Stimulated activated CD8-positive, alpha-beta memory T cell treated with anti-CD3 and anti-CD28 coated beads, Interleukin-4, amount 100 ng/mL, for 48 hours (primary cell): ENCODE measurements at regions not wholly inside any gene's neighbourhood (a gene's known extent, or its start where the extent isn't known, plus 50 kb on each side); places are given as distances from the start of the nearest gene placed in this dataset.
A peak's percentile ranks its signal among the peaks of the same experiment; 100 is the strongest.

Source experiments
- DNase-seq: peaks from one replicate; pipeline ENCODE4 v3.0.0-alpha.2; 2020

- no peak for DNase-seq
These were observed 87.8 kb downstream of the PMP22 start for GRCh38 chr17:15177343-15177742.

GRCh38 chr17:15175356-15175755 is 89.8 kb downstream of the PMP22 start:
- DNase-seq: no peak

DNA sequence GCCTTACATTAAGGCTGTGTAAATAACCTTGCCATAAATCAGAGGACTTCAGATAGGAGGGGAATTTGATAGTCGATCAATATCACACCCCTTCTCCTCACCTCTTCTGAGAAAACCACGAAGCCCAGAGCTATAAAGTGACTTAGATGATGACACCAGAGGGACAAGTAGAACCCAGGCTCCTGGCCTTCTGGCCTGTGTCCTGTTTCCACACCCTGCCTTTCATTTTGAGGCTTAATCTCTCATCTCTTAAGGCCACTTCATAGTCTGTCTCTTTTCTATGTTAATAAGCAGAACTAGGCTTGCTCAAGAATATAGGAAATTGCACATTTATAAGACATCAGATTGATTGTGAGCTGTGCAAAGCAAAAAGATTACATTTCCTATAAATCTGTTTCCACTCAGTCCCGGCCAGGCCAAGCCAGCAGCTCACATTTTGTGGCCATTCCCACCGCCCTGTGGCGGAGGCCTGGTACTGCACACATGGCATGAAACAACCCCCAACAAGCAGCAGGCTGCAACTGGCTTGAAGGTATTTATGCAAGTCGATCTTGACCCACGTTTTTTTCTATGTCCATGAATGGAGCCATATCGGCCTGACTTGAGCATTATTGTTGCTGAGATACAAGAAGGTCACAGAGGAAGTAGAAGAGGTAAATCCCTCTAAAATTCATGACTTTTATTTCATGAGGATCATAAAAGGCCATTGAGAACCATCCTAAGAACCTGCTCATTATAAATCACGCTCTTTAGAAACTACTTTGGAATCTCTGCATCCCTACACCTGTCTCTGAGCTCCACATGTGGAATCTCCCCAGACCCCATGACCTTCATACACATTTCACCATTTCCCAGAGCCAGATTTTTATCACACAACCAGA is 93.7 kb downstream of the PMP22 start:
- DNase-seq: peak; percentile 56

DNA sequence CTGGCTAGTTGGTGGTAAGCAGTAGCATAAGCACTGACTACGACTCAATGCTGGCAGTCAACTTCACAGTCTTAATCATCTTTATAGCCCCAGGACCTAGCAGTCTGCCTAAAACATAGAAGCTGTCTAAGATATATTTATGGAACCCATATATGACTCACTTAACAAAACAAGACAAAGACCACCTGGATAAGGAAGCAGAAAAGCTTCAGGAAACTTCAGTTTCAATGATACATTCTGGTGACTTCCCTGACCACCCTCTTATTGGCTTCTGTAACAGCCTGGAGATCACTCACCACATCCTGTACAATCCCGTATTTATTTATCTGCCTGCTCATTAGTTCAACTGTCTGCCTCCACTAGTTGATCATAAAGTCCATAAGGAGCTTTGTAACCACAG is 95.5 kb downstream of the PMP22 start:
- DNase-seq: no peak

DNA sequence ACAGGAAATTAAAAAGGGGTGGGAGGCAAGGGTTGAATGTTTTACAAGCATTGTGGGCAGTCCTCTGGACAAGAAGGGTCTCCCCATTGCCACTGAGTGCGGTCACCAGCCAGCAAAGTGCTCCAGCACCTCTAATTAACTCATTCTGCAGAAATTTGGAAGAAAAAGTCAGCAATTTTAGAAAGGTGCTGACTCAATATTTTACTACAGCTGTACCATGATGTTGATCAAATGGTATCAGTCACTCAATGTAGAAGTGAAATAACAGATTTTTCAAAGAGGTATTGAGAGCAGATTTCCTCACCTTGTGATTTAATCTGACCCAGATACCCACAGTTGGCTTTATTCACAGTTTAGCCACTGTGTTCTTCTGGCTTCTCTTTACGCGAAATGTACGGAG is 96.7 kb downstream of the PMP22 start:
- DNase-seq: no peak

- no peak for DNase-seq
These were observed 103.7 kb downstream of the PMP22 start for GRCh38 chr17:15161395-15161794.

DNA sequence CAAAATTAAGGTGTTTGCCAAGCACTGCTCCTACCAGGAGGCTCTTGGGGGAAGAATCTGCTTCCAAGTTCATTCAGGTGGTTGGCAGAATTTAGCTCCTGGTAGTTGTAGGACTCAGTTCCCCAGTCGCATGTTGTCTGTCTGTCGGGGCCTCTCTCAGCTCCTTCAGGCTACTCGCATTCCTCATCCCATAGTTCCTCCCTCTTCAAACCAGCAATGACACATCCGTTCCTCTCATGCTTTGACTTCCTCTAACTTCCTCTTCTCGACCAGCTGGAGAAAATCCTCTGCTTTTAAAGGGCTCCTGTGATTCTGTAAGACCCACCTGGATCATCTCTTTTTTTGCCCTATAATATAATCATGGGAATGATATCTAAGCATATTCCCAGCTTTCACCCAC is 108.1 kb downstream of the PMP22 start:
- DNase-seq: no peak

- DNase-seq: no peak
These were observed 110.5 kb downstream of the PMP22 start for GRCh38 chr17:15154618-15155017.

DNA sequence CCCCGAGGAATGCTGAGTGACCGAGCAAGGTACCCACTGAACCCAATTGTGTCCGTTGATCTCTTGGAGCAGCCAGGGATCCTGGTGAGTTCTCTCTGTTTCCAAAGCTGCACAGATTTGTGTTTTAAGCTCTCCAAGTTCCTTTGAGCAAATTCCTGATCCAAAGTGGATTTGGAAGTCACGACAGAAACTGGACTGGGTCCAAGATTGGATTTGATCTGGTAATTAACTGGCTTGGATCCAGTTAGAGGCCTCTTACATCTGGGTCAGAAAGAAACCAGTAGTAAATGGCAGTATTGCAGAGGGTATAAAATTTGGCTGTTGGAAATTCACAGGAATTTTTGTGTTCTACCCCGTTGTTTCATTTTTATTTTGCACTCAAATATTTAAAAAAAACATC is 119.5 kb downstream of the PMP22 start:
- DNase-seq: no peak

- no peak for DNase-seq
These were observed 121.6 kb downstream of the PMP22 start for GRCh38 chr17:15143524-15143923.

- no peak for DNase-seq
These were observed 130.8 kb downstream of the PMP22 start for GRCh38 chr17:15134363-15134762.

DNA sequence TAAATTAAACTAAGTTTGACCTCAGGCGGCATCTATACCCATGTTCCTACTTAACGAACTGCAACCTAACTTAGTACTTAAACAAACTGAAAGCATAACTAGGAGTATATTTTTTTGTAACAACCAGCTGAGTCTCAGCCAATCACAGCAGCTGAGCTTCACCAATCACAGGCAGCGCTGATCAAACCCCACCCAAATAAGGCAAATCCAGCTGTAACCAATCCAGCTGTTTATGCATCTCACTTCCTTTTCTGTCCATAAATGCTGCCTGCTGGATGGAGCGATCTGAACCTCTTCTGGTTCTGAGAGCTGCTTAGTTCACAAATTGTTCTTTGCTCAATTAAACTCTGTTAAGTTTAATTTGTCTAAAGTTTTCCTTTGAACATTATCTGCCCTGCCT is 131.3 kb downstream of the PMP22 start:
- DNase-seq: no peak

GRCh38 chr17:15133143-15133542 is 132.0 kb downstream of the PMP22 start:
- DNase-seq: no peak

DNA sequence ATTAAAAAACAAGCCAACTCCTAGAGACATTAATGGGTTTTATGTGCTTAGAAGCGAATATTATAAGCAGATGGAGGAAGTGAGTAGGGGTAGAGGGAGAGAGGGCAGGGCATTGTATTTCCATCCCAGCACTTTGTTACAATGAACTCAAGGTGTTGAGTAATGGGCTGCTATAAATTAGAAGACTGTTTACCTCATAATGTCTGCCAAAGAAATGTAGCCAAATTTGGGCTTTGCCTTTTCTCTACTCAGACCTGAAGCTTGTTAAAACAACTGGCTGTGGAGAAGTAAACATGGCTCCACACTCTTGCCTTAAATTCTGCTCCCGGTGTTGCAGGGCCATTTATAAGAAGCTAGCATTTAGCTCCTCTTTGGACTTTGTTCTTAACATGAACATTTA is 134.7 kb downstream of the PMP22 start:
- DNase-seq: no peak

DNA sequence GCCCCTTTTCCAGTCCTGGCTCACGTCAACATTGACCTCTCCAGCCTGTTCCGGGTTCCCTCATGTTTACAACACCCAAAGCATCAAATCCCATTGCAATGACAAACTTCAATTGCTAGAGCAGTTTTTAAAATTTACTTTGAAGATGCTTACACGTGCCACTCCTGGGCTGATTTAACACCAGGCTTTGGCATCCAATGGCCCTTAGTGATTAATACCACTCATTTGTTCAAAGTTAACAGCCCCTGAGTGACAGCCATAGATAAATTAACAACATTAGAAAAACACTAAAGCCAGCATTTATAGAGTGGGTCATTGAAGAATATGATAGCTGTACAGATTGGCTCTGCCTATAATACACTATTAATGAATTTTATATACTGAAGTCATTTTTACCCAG is 135.1 kb downstream of the PMP22 start:
- DNase-seq: no peak

DNA sequence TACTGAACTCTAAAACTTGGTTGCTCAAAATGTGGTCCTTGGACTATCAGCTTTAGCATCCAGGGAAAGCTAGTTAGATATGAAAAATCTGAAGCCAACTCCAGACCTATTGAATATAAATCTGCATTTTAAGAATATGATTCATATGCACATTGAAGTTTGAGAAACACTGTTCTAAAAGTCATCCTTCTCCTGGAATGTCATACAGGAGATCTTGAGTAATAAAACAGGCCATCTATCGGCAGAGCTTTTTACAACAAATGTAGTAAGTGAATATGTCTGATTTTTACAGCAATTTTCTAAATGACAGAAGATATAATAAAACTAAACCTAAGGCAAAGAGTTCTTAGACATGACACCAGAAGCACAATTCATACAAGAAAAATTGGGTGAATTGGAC is 140.4 kb downstream of the PMP22 start:
- no peak for DNase-seq

DNA sequence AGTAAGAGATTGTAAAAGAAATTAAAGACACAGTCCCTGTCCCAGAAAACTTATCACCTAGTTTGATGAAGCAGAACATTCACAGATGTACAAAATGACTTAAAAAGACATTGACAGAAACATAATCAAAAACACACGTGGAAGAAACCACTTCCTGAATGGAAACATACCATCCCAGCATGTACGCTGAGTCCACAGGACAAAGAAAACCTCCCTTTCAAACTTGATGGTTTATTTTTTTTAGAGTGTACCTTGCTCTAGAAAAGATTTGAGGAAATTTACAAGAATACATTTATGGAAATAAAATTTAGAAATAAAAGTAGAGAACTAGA is 140.9 kb downstream of the PMP22 start:
- no peak for DNase-seq

GRCh38 chr17:15123593-15124263 is 141.4 kb downstream of the PMP22 start:
- no peak for DNase-seq

- no peak for DNase-seq
These were observed 142.3 kb downstream of the PMP22 start for GRCh38 chr17:15122857-15123256.

- DNase-seq: no peak
These were observed 143.7 kb downstream of the PMP22 start for GRCh38 chr17:15121426-15121825.

DNA sequence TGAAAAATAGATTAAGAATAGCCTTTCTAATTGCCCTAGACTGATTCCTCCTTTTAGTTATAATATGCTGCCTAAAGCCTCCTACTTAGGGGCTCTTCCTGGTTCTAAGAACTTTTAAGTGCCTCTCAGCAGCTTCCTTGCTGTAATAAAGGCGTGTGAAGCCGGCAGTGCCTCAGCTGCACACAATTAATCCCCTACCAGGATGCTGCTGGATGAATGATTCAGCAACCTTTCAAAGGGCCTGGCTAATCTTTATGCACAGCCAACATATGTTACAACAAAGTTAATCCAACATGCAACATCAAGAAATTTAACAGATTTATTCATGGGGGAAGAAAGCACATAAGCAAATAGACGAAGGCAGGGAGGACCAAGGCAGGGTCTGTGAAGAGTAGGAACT is 145.2 kb downstream of the PMP22 start:
- no peak for DNase-seq

DNA sequence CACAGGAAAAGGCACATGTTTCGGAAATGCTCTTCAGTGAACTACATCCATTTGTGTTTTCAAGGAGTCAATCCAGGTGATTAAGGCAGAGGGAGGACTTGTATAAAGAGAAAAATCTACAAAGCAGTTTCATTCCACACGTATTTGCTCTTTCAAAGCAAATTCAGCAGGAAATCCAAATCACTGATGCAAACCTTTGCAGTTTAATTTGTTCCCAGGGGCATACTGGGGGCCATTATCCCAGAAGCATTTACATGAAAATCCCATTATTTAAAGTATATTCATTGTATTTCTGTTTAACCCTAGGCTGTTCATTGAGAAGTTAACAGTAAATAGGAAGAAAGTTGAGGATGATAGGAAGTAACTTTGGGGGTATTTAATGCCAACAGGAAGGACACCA is 147.9 kb downstream of the PMP22 start:
- DNase-seq: no peak

DNA sequence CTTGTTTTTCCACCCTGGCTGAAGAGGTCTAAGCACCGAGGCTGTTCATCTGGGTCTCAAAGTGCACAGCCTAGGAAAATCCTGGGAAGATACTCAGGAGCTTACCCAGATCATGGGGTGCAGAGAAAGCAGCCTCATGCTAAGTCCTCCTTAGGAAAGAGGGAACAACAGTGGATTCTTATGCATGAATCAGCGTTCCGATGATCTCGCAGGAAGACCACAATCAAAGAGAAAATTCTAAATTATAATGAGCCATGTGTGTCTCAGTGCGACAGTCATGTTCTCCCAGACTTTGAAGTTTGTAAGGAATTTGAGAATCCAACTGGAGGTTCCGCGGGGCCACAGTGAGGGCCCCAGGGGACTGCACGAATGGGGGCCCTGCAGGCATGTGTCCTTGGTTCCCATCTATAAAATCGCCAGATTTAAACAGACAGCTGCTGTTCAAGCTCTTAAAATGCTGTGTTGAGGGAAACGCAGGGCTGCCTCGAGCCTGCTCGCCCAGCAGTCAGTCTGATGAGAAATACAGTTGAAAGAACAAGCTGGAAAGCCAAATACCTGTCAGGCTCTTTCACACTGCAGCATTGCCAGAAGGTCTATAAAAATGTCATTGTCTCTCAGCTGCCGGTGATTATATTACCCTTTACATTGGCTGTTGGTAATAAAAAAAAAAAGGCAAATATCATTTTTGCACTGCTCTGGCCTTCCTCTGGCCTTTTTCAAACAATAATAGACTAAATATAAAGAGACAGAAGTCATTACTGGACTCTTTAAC is 152.1 kb downstream of the PMP22 start:
- DNase-seq: no peak

GRCh38 chr17:15109608-15110007 is 155.5 kb downstream of the PMP22 start:
- no peak for DNase-seq
